Breast epithelium (tissue), 3 donors: ENCODE measurements at regions not wholly inside any gene's neighbourhood (a gene's known extent, or its start where the extent isn't known, plus 50 kb on each side); places are given as distances from the start of the nearest gene placed in this dataset.

Experiments used
- CTCF ChIP-seq, 3 donors: fragments of 450-650 bp; IDR thresholded peaks; one replicate each; pipeline ENCODE4 v1.5.1; 2016 to 2017; ENCODE audit warnings: antibody characterized with exemption in 3 of 3, mild to moderate bottlenecking in 3 of 3, moderate library complexity in 3 of 3
- POLR2A ChIP-seq: fragments of 450-650 bp; IDR thresholded peaks from one replicate; pipeline ENCODE4 v1.6.1; 2016; ENCODE audit warnings: antibody characterized with exemption, mild to moderate bottlenecking, moderate library complexity
- POLR2AphosphoS5 ChIP-seq, 3 donors: sonication (generic); formaldehyde crosslinking; IDR thresholded peaks; one replicate each; pipeline ENCODE4 v1.6.1; 2017; ENCODE audit warnings: antibody characterized with exemption in 3 of 3

GRCh38 chr3:104005815-104006214 is 1360.9 kb upstream of the ALCAM start:
- no peak for TF ChIP-seq CTCF (IDR thresholded peaks at IDR 0.05)
- TF ChIP-seq POLR2AphosphoS5 (IDR thresholded peaks at IDR 0.05) = no peak
- no peak for TF ChIP-seq POLR2A
